ENCODE measurements at regions not wholly inside any gene's neighbourhood (a gene's known extent, or its start where the extent isn't known, plus 50 kb on each side); places are given as distances from the start of the nearest gene placed in this dataset.

- no peak for TF ChIP-seq CTCF (IDR thresholded peaks at IDR 0.05)
- TF ChIP-seq POLR2A (IDR thresholded peaks at IDR 0.05; ENCODE audit: low read depth), result no peak
- TF ChIP-seq POLR2AphosphoS5 (IDR thresholded peaks at IDR 0.05), result no peak
- no peak for TF ChIP-seq EP300 (IDR thresholded peaks at IDR 0.05)
These were observed 169.1 kb upstream of the NSMCE3 start for GRCh38 chr15:29438703-29439055.
